ENCODE measurements at regions not wholly inside any gene's neighbourhood (a gene's known extent, or its start where the extent isn't known, plus 50 kb on each side); places are given as distances from the start of the nearest gene placed in this dataset.

DNA sequence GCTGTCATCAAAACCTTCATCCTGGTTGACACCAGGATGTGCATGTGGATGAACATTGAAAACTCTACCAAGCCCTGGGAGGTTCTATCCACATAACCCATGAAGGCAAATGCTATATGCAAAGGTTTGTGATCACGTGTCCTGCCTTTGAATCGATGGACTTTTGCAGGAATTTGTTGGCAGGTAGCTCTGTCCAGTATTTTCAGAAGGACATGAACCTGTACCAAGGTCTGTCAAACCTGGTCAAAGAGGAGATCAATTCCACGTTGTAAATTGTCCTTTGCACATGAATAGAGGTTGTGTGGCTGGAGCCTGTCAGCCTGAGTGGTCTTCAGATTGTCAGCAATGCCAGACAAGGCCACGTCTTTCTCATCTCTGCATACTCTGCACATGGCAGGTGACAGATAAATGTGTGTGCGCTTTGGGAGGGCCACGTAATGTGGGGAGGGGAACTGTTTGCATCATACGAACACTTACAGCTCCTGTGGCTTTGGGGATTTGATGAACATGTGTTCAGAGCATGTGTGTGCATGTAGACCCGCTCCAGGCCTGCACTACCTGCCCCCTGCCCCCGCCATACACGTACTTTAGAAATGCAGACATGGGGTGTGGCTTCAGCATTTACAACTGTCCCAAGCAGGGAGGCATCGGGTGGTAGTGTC is 169.1 kb downstream of the ERMARD start:
- H3K27ac ChIP-seq (ENCODE audit: low read depth, low read length): no peak overlapping the region
- no peak overlapping the region for H3K4me2 ChIP-seq (ENCODE audit: low read depth, low read length, poor library complexity, severe bottlenecking)
- TF ChIP-seq, protein P1, sequence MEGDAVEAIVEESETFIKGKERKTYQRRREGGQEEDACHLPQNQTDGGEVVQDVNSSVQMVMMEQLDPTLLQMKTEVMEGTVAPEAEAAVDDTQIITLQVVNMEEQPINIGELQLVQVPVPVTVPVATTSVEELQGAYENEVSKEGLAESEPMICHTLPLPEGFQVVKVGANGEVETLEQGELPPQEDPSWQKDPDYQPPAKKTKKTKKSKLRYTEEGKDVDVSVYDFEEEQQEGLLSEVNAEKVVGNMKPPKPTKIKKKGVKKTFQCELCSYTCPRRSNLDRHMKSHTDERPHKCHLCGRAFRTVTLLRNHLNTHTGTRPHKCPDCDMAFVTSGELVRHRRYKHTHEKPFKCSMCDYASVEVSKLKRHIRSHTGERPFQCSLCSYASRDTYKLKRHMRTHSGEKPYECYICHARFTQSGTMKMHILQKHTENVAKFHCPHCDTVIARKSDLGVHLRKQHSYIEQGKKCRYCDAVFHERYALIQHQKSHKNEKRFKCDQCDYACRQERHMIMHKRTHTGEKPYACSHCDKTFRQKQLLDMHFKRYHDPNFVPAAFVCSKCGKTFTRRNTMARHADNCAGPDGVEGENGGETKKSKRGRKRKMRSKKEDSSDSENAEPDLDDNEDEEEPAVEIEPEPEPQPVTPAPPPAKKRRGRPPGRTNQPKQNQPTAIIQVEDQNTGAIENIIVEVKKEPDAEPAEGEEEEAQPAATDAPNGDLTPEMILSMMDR (IDR thresholded peaks at IDR 0.05; ENCODE audit: insufficient read depth, low read length, poor library complexity, severe bottlenecking): no peak
- no peak for TF ChIP-seq EZH2phosphoT487 (conservative IDR thresholded peaks at IDR 0.05; ENCODE audit: low read length)
- H3K36me3 ChIP-seq (ENCODE audit: low read length): no peaks in the 10 kb centered on the region
- no peak overlapping the region for H3K9ac ChIP-seq (ENCODE audit: low read length)
- no peak overlapping the region for H2AFZ ChIP-seq (ENCODE audit: low read depth, low read length, severe bottlenecking)
- H3K9me2 ChIP-seq (replicated peaks; ENCODE audit: insufficient read depth, low read length): no peaks in the 10 kb centered on the region
- no peaks in the 10 kb centered on the region for H3K9me3 ChIP-seq (ENCODE audit: insufficient read depth, low read length)
- no peaks in the 10 kb centered on the region for H4K20me1 ChIP-seq (ENCODE audit: low read depth, low read length)
- H3F3A ChIP-seq (ENCODE audit: insufficient read depth): no peaks in the 10 kb centered on the region
- no peaks in the 10 kb centered on the region for H3K79me2 ChIP-seq (ENCODE audit: insufficient read depth, low read length)
- H3K4me3 ChIP-seq (ENCODE audit: insufficient read depth, low read length, poor library complexity, severe bottlenecking): no peak overlapping the region
- H3K27me3 ChIP-seq (ENCODE audit: low read length): no peaks in the 10 kb centered on the region

DNA sequence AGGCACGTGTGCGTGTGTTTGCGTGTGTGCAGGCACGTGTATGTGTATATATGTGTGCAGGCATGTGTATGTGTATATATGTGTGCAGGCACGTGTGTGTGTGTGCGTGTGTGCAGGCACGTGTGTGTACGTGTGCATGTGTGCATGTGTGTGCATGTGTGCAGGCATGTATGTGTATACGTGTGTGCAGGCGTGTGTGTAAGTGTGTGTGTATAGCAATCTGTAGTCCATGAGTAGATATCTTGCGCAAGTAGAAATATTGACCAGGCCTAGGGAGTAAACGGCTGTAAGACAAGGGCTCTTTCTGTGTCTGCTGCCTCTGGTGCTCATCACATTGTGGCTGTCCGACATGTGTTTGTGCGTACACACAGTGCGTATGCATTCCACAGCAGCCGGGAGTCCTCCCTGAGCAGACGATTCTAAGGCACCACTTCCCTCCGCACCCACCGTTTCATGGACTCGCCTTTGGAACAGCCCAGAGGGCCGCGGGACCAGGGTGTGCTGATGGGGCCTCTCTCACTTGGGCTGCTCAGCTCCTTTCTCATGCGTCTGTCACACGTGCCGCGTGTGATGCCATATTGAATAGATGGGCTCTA is 167.6 kb downstream of the ERMARD start:
- no peaks in the 10 kb centered on the region for H3K79me2 ChIP-seq (ENCODE audit: insufficient read depth, low read length)
- H3F3A ChIP-seq (ENCODE audit: insufficient read depth): no peaks in the 10 kb centered on the region
- H3K9me2 ChIP-seq (replicated peaks; ENCODE audit: insufficient read depth, low read length): no peaks in the 10 kb centered on the region
- no peak overlapping the region for H3K4me3 ChIP-seq (ENCODE audit: insufficient read depth, low read length, poor library complexity, severe bottlenecking)
- H3K27ac ChIP-seq (ENCODE audit: low read depth, low read length): no peak overlapping the region
- H3K4me2 ChIP-seq (ENCODE audit: low read depth, low read length, poor library complexity, severe bottlenecking): no peak overlapping the region
- H3K27me3 ChIP-seq (ENCODE audit: low read length): no peaks in the 10 kb centered on the region
- no peak overlapping the region for H2AFZ ChIP-seq (ENCODE audit: low read depth, low read length, severe bottlenecking)
- H3K9ac ChIP-seq (ENCODE audit: low read length): no peak overlapping the region
- no peaks in the 10 kb centered on the region for H3K36me3 ChIP-seq (ENCODE audit: low read length)
- no peaks in the 10 kb centered on the region for H3K9me3 ChIP-seq (ENCODE audit: insufficient read depth, low read length)
- TF ChIP-seq, protein P1 (IDR thresholded peaks at IDR 0.05; ENCODE audit: insufficient read depth, low read length, poor library complexity, severe bottlenecking): no peak
- no peak for TF ChIP-seq EZH2phosphoT487 (conservative IDR thresholded peaks at IDR 0.05; ENCODE audit: low read length)
- H4K20me1 ChIP-seq (ENCODE audit: low read depth, low read length): no peaks in the 10 kb centered on the region

DNA sequence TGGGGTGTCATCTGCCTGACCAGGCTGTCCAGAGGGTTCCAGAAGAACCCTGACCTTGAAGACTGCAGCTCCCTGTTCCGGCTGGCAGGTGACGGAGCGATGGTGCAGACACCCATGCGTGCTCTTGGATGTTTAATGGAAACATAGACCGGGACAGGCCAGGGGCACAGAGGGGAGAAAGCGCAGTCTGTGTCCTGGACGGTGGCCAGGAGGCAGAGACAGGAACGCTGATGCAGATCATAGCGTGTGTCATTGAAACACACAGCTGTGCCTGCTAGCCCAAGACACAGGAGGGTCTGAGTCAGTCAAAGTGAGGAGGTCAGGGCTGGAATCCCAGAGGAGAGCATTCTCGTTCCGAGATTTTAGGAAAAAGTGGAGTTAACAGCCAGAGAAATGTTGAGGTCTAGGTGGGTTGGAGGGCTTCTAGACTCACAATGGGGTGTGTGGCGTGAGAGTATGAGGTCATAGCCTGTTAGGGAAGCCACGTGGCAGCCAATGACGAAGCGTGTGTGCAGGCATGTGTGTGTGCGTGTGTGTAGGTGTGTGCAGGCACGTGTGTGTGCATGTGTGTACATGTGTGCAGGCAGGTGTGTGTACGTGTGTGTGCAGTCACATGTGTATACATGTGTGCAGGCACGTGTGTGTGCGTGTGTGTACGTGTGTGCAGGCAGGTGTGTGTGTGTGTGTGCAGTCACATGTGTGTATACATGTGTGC is 167.0 kb downstream of the ERMARD start:
- Histone ChIP-seq H3K9ac (ENCODE audit: low read length) (no peak overlapping the region), H3K9me3 (ENCODE audit: insufficient read depth, low read length) (no peaks in the 10 kb centered on the region), H3K4me2 (ENCODE audit: low read depth, low read length, poor library complexity, severe bottlenecking) (no peak overlapping the region), H3K4me3 (ENCODE audit: insufficient read depth, low read length, poor library complexity, severe bottlenecking) (no peak overlapping the region), H3K27ac (ENCODE audit: low read depth, low read length) (no peak overlapping the region), H3K9me2 (replicated peaks; ENCODE audit: insufficient read depth, low read length) (no peaks in the 10 kb centered on the region), H4K20me1 (ENCODE audit: low read depth, low read length) (no peaks in the 10 kb centered on the region), H3K79me2 (ENCODE audit: insufficient read depth, low read length) (no peaks in the 10 kb centered on the region), H2AFZ (ENCODE audit: low read depth, low read length, severe bottlenecking) (no peak overlapping the region), H3K36me3 (ENCODE audit: low read length) (no peaks in the 10 kb centered on the region), H3K27me3 (ENCODE audit: low read length) (no peaks in the 10 kb centered on the region), H3F3A (ENCODE audit: insufficient read depth) (no peaks in the 10 kb centered on the region)
- TF ChIP-seq EZH2phosphoT487 (conservative IDR thresholded peaks at IDR 0.05; ENCODE audit: low read length): no peak
- TF ChIP-seq, protein P1 (IDR thresholded peaks at IDR 0.05; ENCODE audit: insufficient read depth, low read length, poor library complexity, severe bottlenecking): no peak

All from SU-DHL-6 (cell line).